ENCODE measurements at regions not wholly inside any gene's neighbourhood (a gene's known extent, or its start where the extent isn't known, plus 50 kb on each side); places are given as distances from the start of the nearest gene placed in this dataset.

DNA sequence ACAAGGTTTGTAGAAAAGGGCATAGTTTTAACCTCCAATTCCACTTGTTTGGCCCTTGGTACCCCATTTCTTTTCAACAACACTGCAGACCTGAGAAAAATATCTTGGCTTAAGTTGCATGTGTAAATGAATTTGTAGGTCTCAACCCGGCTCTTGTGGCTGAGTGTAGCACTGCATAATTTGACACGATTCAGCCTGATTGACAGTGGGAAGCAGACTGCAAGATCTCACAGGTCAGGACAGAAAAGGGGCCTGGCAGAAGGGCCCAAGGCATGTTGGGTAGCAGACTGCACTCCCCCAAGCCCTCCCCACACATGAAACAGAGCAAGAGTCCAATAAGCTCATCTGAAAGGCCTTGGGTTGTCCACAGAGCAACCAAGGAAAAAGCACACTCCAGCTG is 169.7 kb upstream of the SMARCA2 start:
- intact Hi-C loops (cut with micrococcal nuclease), result no loop called here
- Mint-ChIP-seq H3K4me3 (ENCODE audit: low read depth) (no peak overlapping the region), H3K9me3 (no peaks in the 10 kb centered on the region), H3K27me3 (ENCODE audit: low read depth) (peaks cover 11% of the 10 kb centered on the region), H3K36me3 (ENCODE audit: low read depth) (no peaks in the 10 kb centered on the region), H3K4me1 (ENCODE audit: low read depth) (no peaks in the 10 kb centered on the region), H3K27ac (no peak overlapping the region)
- no peak for DNase-seq (ENCODE audit: low spot score)

DNA sequence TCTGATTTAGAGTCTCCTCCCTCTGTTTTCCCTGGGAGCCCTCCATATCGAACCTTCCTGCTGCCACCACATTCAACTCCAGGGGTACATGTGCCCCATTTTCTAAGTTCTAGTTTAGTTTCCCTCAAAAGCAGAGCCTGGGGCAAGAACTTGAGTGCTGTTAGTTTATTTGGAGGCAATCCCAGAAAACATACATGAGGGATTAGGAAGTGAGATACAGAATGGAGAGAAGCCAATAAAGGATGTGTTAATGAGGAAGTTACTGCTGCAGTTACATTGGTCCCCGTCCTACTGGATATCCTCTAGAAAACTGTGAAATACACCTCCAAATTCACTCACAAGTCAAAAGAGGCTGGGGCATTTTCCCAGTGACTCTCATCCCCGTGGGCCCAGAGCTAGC is 159.4 kb upstream of the SMARCA2 start:
- no peak for DNase-seq (ENCODE audit: low spot score)
- Mint-ChIP-seq H3K4me1 (ENCODE audit: low read depth) (no peaks in the 10 kb centered on the region), H3K9me3 (no peaks in the 10 kb centered on the region), H3K27me3 (ENCODE audit: low read depth) (peaks cover 8% of the 10 kb centered on the region), H3K4me3 (ENCODE audit: low read depth) (no peak overlapping the region), H3K27ac (no peak overlapping the region), H3K36me3 (ENCODE audit: low read depth) (no peaks in the 10 kb centered on the region)
- intact Hi-C loops (cut with micrococcal nuclease), result no loop called here

DNA sequence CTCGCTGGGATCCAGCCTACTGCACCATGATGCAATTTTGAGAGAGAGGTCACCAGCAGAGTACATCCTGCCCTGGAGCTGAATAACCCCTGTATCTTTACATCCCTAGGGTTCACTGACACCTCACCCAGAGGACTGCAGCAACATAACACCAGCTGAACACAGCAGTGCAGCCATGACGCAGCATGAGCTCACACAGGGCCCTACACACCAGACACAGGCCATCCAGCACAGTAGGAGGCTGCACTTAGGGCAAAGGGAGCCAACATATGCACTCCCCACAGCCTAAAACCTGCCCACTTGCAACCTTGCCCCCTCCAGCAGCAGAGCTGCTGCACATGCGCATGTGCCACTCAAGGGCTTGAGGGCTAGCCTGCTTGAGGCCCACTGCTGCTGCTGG is 157.3 kb upstream of the SMARCA2 start:
- no peak for DNase-seq (ENCODE audit: low spot score)
- peaks cover 6% of the 10 kb centered on the region for H3K4me1 Mint-ChIP-seq (ENCODE audit: low read depth)
- H3K27ac Mint-ChIP-seq, result no peak overlapping the region
- H3K4me3 Mint-ChIP-seq (ENCODE audit: low read depth), result no peak overlapping the region
- no peaks in the 10 kb centered on the region for H3K36me3 Mint-ChIP-seq (ENCODE audit: low read depth)
- intact Hi-C loops (cut with micrococcal nuclease), result no loop called here
- no peaks in the 10 kb centered on the region for H3K9me3 Mint-ChIP-seq
- peaks cover 10% of the 10 kb centered on the region for H3K27me3 Mint-ChIP-seq (ENCODE audit: low read depth)

DNA sequence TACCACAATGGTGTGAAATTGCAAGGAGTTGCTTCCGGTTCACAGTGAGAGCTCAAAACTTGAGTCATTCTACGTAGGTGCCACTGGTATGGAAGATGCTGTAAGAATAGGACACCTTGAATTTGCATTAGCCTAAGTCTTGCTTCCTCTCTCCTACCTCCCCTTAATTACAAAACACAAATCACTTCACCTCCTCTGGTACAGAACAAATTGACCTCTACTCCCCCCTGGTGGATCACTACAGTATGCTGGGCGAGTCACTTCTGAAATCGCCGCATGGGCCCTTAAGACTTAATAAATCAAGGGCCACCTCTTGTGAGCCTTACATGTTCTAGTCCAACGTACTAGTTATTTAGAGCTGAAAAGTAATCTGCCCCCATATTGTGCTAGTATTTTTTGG is 145.3 kb upstream of the SMARCA2 start:
- Mint-ChIP-seq H3K4me3 (ENCODE audit: low read depth) (no peak overlapping the region), H3K27me3 (ENCODE audit: low read depth) (peaks cover 61% of the 10 kb centered on the region), H3K9me3 (no peaks in the 10 kb centered on the region), H3K36me3 (ENCODE audit: low read depth) (no peaks in the 10 kb centered on the region), H3K4me1 (ENCODE audit: low read depth) (no peaks in the 10 kb centered on the region), H3K27ac (no peak overlapping the region)
- DNase-seq (ENCODE audit: low spot score), result no peak
- intact Hi-C loops (cut with micrococcal nuclease), result loop anchor here (10.0 kb wide), 2 partner anchors 215 to 855 kb away; no protein-coding TSS in a partner anchor

DNA sequence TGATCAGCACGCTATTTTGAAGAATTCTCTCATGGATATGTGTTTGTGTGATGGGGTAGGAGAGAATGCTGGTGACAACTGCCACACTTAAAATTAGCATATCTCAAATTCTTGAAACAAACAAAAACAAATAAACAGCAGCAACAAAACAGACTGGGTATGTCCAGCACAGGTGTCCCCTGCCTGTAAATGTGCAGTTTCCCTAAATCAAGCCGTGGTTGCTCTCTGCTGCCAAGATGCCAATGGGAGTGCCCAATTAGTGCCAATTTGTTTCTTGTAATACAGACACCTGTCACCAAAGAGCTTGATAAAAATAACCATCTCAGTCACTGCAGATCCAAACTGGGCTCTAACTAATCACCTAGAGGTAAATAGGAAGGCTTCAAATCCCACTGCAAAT is 144.2 kb upstream of the SMARCA2 start:
- DNase-seq (ENCODE audit: low spot score), result no peak
- no peaks in the 10 kb centered on the region for H3K9me3 Mint-ChIP-seq
- peaks cover 63% of the 10 kb centered on the region for H3K27me3 Mint-ChIP-seq (ENCODE audit: low read depth)
- H3K4me3 Mint-ChIP-seq (ENCODE audit: low read depth), result no peak overlapping the region
- no peak overlapping the region for H3K27ac Mint-ChIP-seq
- intact Hi-C loops (cut with micrococcal nuclease), result loop anchor here (10.0 kb wide), 2 partner anchors 214 to 854 kb away; no protein-coding TSS in a partner anchor
- H3K36me3 Mint-ChIP-seq (ENCODE audit: low read depth), result no peaks in the 10 kb centered on the region
- H3K4me1 Mint-ChIP-seq (ENCODE audit: low read depth), result peaks cover 6% of the 10 kb centered on the region

DNA sequence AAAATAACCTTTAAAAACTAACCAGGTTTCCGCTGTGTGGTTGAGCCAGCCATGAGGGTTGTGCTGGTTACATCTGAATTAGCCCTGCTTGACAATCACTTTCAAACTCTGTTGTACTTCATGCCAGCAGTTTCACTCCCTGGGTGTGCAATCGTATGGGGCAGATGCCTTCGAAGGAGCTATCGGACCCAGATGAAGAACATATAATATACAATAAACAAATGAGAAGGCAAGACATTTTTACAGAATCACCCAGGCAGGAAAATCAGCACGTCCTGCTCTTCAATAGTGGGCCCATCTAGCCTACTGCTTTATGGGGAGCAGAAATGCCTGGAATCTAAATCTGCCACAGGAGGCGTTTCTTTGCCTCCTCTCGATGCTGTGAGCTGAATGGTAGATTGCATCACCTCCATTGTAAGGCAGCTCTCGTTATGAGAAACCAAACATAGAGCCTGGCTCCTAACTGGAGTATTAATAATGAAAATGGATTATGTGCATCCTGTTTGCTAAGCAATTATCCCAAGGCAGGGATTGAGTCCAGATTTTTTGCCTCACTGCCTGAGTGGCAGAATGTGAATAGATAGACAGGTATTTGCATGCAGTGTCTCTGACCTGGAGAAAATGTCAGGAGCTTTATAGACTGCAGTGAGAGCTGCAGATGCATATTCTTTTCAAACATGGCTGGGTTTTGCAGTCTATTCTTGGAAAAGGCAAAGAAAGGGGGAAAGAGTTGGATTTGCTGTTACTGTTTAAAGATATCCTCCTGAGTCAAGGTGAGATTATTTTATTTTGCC is 143.3 kb upstream of the SMARCA2 start:
- Mint-ChIP-seq H3K4me1 (ENCODE audit: low read depth) (peaks cover 14% of the 10 kb centered on the region), H3K27ac (no peak overlapping the region), H3K27me3 (ENCODE audit: low read depth) (peaks cover 55% of the 10 kb centered on the region), H3K9me3 (no peaks in the 10 kb centered on the region), H3K4me3 (ENCODE audit: low read depth) (no peak overlapping the region), H3K36me3 (ENCODE audit: low read depth) (no peaks in the 10 kb centered on the region)
- DNase-seq (ENCODE audit: low spot score), result no peak
- intact Hi-C loops (cut with micrococcal nuclease), result loop anchor here (10.0 kb wide), 2 partner anchors 213 to 853 kb away; no protein-coding TSS in a partner anchor

DNA sequence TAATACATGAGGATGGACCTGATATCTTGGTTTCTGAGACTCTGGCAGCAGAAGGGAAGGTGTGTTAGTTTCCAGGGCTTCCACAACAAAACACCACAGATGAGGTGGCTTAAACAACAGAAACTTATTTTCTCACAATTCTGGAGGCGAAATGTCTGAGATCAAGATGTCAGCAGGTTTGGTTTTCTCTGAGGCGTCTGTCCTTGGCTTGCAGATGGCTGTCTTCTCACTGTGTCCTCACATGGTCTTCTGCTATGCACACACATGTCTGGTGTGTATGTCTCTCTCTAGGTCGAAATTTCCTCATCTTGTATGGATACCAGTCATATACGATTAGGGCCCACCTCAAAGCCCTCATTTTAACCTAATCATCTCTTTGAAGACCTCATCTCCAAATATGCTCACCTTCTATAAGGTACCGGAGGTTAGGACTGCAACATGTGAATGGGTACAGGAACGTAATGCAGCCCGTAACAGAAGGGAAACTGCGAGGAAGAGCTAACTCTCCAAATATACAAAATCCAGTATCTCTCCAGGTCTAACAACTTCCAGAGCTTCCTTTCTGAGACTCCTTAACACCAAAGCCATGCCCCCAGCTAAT is 139.8 kb upstream of the SMARCA2 start:
- H3K4me3 Mint-ChIP-seq (ENCODE audit: low read depth), result no peak overlapping the region

DNA sequence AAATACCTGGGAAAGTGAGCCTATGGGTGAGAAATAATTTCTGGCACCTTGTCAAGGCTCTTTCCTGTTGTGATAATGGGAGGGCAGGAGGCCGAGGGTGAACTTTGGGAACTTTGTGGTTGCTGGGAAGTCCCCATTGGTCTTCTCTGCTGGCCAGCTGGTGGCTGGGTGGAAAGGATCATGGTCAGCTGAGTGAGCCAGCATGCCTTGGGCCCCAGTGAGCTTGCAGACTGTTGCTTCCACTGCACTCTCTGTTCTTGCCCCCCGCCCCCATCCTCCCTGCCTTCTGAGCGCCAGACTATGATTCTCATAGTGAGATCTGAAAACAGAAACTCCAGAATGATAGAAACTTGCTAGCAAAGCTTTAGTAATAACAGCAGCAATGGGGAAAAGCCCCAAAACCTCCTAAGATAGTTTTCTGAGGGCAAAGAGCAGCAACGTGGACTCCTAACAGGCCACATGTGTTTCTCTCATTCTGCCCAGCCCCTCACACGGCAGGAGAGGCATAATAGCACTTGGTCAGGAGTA is 139.2 kb upstream of the SMARCA2 start:
- no peak for DNase-seq (ENCODE audit: low spot score)
- Mint-ChIP-seq H3K4me3 (ENCODE audit: low read depth) (no peak overlapping the region), H3K36me3 (ENCODE audit: low read depth) (no peaks in the 10 kb centered on the region), H3K27me3 (ENCODE audit: low read depth) (peaks cover 30% of the 10 kb centered on the region), H3K4me1 (ENCODE audit: low read depth) (peaks cover 19% of the 10 kb centered on the region), H3K27ac (peak overlapping the region; percentile 80), H3K9me3 (no peaks in the 10 kb centered on the region)
- intact Hi-C loops (cut with micrococcal nuclease), result loop anchor here (1.0 to 10.0 kb wide), 7 partner anchors 139 to 849 kb away; partner anchors contain the start of genes SMARCA2 and VLDLR

More for the DNA sequence above, 139.8 kb upstream of the SMARCA2 start:
- Mint-ChIP-seq H3K27ac (no peak overlapping the region), H3K9me3 (no peaks in the 10 kb centered on the region), H3K36me3 (ENCODE audit: low read depth) (no peaks in the 10 kb centered on the region), H3K4me1 (ENCODE audit: low read depth) (peaks cover 19% of the 10 kb centered on the region), H3K27me3 (ENCODE audit: low read depth) (peaks cover 36% of the 10 kb centered on the region)
- intact Hi-C loops (cut with micrococcal nuclease), result loop anchor here (2.0 to 10.0 kb wide), 5 partner anchors 209 to 849 kb away; partner anchors contain the start of gene VLDLR
- DNase-seq (ENCODE audit: low spot score), result no peak

DNA sequence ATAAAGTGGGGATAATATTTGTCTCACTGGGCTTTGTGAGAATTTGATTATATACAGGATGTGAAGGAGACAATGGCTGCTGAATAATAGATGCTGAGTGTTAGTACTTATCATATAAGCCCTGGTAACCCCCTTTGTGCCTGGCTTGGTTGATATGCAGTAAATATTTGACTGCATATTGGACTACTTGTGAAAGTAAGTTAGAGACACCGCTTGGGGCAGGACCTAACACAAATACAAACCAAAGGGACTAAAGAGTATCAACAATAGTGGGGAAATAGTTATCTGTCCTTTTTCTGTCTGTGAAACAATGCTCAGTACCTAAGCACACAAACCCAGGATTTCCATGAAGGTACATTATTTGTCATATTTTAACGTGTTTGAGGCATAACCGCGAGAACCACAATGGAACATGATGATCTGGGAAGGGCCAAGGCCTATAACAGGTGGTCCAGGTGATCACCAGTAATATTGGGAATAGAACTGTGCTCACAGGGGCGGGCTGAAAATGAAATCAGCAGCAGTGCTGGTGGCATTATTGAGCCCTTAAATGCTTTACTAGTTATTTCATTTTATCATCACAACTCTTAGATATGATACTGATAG is 138.2 kb upstream of the SMARCA2 start:
- DNase-seq (ENCODE audit: low spot score), result no peak
- intact Hi-C loops (cut with micrococcal nuclease), result loop anchor here (1.0 to 10.0 kb wide), 6 partner anchors 138 to 848 kb away; partner anchors contain the start of genes SMARCA2 and VLDLR
- Mint-ChIP-seq H3K27ac (no peak overlapping the region), H3K36me3 (ENCODE audit: low read depth) (no peaks in the 10 kb centered on the region), H3K4me3 (ENCODE audit: low read depth) (no peak overlapping the region), H3K27me3 (ENCODE audit: low read depth) (peaks cover 27% of the 10 kb centered on the region), H3K9me3 (no peaks in the 10 kb centered on the region), H3K4me1 (ENCODE audit: low read depth) (peaks cover 19% of the 10 kb centered on the region)

DNA sequence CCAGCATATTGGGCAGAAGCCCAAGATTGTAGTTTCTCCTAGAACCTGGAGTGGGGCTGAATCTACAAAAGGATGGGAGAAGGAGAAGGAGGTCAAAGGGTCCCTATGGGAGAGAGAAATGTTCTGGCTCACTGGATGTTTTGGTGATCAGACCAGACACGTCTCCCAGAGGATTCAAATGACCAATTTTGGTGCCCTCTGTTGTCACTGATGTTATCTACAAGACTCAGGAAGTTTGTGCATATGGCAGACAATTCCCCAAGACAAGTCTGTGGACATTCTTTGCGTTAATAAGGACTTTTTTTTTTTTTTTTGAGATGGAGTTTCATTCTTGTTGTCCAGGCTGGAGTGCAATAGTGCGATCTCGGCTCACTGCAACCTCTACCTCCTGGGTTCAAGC is 137.2 kb upstream of the SMARCA2 start:
- Mint-ChIP-seq H3K4me1 (ENCODE audit: low read depth) (peaks cover 19% of the 10 kb centered on the region), H3K4me3 (ENCODE audit: low read depth) (no peak overlapping the region), H3K9me3 (no peaks in the 10 kb centered on the region), H3K36me3 (ENCODE audit: low read depth) (no peaks in the 10 kb centered on the region), H3K27me3 (ENCODE audit: low read depth) (peaks cover 23% of the 10 kb centered on the region), H3K27ac (no peak overlapping the region)
- no peak for DNase-seq (ENCODE audit: low spot score)
- intact Hi-C loops (cut with micrococcal nuclease), result loop anchor here (2.0 to 10.0 kb wide), 6 partner anchors 73 to 847 kb away; partner anchors contain the start of genes SMARCA2 and VLDLR

DNA sequence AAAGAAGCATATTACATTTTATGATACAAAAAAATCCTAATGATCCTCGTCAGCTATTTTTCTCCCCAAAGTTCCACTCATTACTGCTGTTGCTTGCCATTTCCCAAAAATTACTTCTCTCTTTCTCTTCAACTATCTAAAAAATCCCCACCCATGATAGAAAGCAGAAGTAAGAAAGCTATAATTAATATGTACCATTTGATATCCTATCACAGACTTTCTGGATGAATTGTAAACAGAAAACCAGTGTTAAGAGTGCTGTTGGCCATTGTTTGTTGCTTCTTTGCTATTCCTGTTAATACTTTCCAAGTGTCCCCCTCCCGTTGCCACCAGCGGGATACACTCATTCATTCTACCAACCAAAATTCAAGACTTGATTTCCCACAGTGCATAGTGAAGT is 136.3 kb upstream of the SMARCA2 start:
- intact Hi-C loops (cut with micrococcal nuclease), result loop anchor here (1.0 to 10.0 kb wide), 8 partner anchors 74 to 846 kb away; partner anchors contain the start of gene VLDLR
- Mint-ChIP-seq H3K27ac (no peak overlapping the region), H3K9me3 (no peaks in the 10 kb centered on the region), H3K36me3 (ENCODE audit: low read depth) (no peaks in the 10 kb centered on the region), H3K4me3 (ENCODE audit: low read depth) (no peak overlapping the region), H3K27me3 (ENCODE audit: low read depth) (peaks cover 27% of the 10 kb centered on the region), H3K4me1 (ENCODE audit: low read depth) (peaks cover 19% of the 10 kb centered on the region)
- DNase-seq (ENCODE audit: low spot score), result no peak

DNA sequence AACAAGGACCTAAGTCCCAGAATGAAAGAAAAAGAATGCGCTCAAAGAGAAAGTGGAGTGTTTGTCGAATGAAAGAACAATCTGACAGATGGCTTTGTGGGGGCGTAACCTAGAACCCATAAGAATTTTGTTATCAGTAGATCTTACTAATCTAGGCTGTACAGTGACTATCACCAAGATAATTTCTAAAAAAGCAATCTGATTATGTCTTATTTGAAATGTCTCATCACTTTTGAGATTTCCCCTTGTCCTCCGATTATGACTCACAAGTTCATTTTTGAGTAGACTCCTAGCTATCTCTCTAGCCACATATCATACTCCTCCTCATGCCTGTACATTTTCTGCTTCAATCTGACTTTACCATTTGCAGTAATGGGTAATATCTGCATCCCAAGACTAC is 135.6 kb upstream of the SMARCA2 start:
- H3K27me3 Mint-ChIP-seq (ENCODE audit: low read depth), result peaks cover 30% of the 10 kb centered on the region
- H3K9me3 Mint-ChIP-seq, result no peaks in the 10 kb centered on the region
- no peaks in the 10 kb centered on the region for H3K36me3 Mint-ChIP-seq (ENCODE audit: low read depth)
- no peak overlapping the region for H3K27ac Mint-ChIP-seq
- H3K4me3 Mint-ChIP-seq (ENCODE audit: low read depth), result no peak overlapping the region
- intact Hi-C loops (cut with micrococcal nuclease), result loop anchor here (1.0 to 10.0 kb wide), 8 partner anchors 75 to 845 kb away; partner anchors contain the start of gene VLDLR
- H3K4me1 Mint-ChIP-seq (ENCODE audit: low read depth), result peaks cover 19% of the 10 kb centered on the region
- no peak for DNase-seq (ENCODE audit: low spot score)

Data from activated T-helper 2 cell treated with anti-CD3 and anti-CD28 coated beads, Interferon-gamma antibody, Interleukin-2, Interleukin-4, amounts not matched to agents 10 μg/mL and 5 μg/mL and 100 μg/mL, durations not matched to agents 14 hours and 24 hours and 36 hours (primary cell).